Heart left ventricle (tissue), 16 donors: ENCODE measurements at regions not wholly inside any gene's neighbourhood (a gene's known extent, or its start where the extent isn't known, plus 50 kb on each side); places are given as distances from the start of the nearest gene placed in this dataset.

Experiments used
- ATAC-seq, 4 donors: fragments of 200-7000 bp; cut with Tn5 transposase; one replicate each; pipeline ENCODE4 v1.9.1; 2020 to 2022; ENCODE audit warnings: moderate library complexity in 4 of 4, mild to moderate bottlenecking in 3 of 4, moderate number of reproducible peaks in 1 of 4
- DNase-seq, 5 donors: peaks; one replicate each; pipeline ENCODE4 v3.0.0-alpha.2; 2020
- H3K27ac ChIP-seq, 12 donors: fragments of 200-600 bp; sonication (generic) in 4 of 12; one replicate each; pipeline versions ENCODE4 v1.5.0 to v1.8.0; 2016 to 2022; ENCODE audit warnings: mild to moderate bottlenecking in 2 of 12
- H3K27me3 ChIP-seq, 9 donors: fragments of 200-600 bp; sonication (generic) in 2 of 9; one replicate each; pipeline versions ENCODE4 v1.5.1 to v1.8.0; 2016 to 2022; ENCODE audit warnings: mild to moderate bottlenecking in 3 of 9
- H3K36me3 ChIP-seq, 9 donors: fragments of 200-600 bp; sonication (generic) in 2 of 9; one replicate each; pipeline versions ENCODE4 v1.5.0 to v1.8.0; 2018 to 2022; ENCODE audit warnings: mild to moderate bottlenecking in 2 of 9
- H3K4me1 ChIP-seq, 12 donors: fragments of 200-600 bp; sonication (generic) in 4 of 12; one replicate each; pipeline versions ENCODE4 v1.5.0 to v1.8.0; 2016 to 2022; ENCODE audit warnings: mild to moderate bottlenecking in 3 of 12
- H3K4me3 ChIP-seq, 12 donors: fragments of 200-600 bp; sonication (generic) in 4 of 12; one replicate each; pipeline versions ENCODE4 v1.5.0 to v1.8.0; 2017 to 2022; ENCODE audit warnings: mild to moderate bottlenecking in 9 of 12, moderate library complexity in 4 of 12
- H3K9me3 ChIP-seq, 12 donors: fragments of 200-600 bp; sonication (generic) in 4 of 12; one replicate each; pipeline versions ENCODE4 v1.5.0 to v1.8.0; 2016 to 2022; ENCODE audit warnings: mild to moderate bottlenecking in 1 of 12
- POLR2A ChIP-seq, 2 donors: fragments of 450-650 bp; IDR thresholded peaks; one replicate each; pipeline ENCODE4 v1.6.1; 2017; ENCODE audit warnings: antibody characterized with exemption in 2 of 2, mild to moderate bottlenecking in 2 of 2, moderate library complexity in 2 of 2
- WGBS, 4 donors: extraction: QIAGEN DNeasy Blood & Tissue Kit in 2 of 4; methylation state at CpG; one replicate each; pipeline versions ENCODE4 v1.1.5 to v1.1.7; 2013 to 2018; 5-methylcytosine and 5-hydroxymethylcytosine counted together
- intact Hi-C, 10 donors: fragments of 100-400 bp; cut with DNase I; formaldehyde crosslinking; loops; one replicate each; pipeline versions ENCODE4 v1.11.1 to v1.14.2; 2022
- TF ChIP-seq, protein P1 (sequence below), 12 donors: fragments of 200-600 bp; sonication (generic) in 4 of 12; IDR thresholded peaks; one replicate each; pipeline versions ENCODE4 v1.5.0 to v1.8.0; 2018 to 2022; ENCODE audit warnings: antibody characterized with exemption in 12 of 12, mild to moderate bottlenecking in 5 of 12
- donor health status: ischemic (EF 13 %, LVEDD 7.1; RV severe dilation, severe dysfunction).
- donor health status: healthy with polysubstance abuse.
- donor health status: DM: no; HTN: yes; CAD: no.
- donor health status: DM: no; HTN: no; CAD: no.
- donor health status: ischemic (EF 25% LVEDD 6.9; RV normal size, moderate dysfunction).
- donor health status: ischemic (EF 25% LVEDD 5.7; RV mildly dilated, moderate dysfunction).
- donor health status: healthy.
- donor health status: DM: yes; HTN: yes; CAD: no.
- donor health status: ischemic (EF 35%, LVEDD 5.7; RV mildly dilated, moderate dysfunction).
- donor health status: nonischemic (EF 11% LVEDD 7.7; RV severe dilation, severe dysfunction).
- donor health status: DM: yes; HTN: yes; CAD: no.
- donor health status: PGD.
- donor health status: ischemic (EF 29% LVEDD 5.4; RV normal size, mild dysfunction).
- donor health status: nonischemic (EF 23%, LVEDD 6.1; RV moderate dilation, normal function).

DNA sequence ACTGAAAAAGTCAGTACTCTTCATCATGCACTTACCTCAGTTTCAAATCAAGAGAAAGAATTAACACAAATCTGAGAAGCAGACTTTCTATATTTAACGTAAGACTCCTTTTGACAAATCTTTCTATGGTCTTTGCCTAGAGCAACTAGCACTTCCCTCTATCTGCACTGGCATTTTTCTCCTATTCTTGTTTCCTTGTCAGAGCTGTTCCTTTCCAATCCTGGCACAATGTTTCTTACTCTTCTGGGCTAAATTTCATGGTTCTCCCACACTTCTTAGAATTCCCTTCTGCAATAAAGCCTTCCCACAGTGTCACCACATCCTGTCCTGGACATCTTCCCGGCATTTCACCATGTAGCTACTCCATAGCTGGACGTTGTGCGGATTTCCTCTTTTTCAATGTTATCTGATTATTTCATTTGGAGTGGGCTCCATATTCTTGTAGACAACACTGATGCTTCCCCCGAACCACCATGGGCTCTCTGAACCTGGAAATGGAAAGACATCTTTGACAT is 144.7 kb upstream of the CTNNA2 start:
- TF ChIP-seq POLR2A (IDR thresholded peaks at IDR 0.05): no peak
- TF ChIP-seq, protein P1, sequence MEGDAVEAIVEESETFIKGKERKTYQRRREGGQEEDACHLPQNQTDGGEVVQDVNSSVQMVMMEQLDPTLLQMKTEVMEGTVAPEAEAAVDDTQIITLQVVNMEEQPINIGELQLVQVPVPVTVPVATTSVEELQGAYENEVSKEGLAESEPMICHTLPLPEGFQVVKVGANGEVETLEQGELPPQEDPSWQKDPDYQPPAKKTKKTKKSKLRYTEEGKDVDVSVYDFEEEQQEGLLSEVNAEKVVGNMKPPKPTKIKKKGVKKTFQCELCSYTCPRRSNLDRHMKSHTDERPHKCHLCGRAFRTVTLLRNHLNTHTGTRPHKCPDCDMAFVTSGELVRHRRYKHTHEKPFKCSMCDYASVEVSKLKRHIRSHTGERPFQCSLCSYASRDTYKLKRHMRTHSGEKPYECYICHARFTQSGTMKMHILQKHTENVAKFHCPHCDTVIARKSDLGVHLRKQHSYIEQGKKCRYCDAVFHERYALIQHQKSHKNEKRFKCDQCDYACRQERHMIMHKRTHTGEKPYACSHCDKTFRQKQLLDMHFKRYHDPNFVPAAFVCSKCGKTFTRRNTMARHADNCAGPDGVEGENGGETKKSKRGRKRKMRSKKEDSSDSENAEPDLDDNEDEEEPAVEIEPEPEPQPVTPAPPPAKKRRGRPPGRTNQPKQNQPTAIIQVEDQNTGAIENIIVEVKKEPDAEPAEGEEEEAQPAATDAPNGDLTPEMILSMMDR (IDR thresholded peaks at IDR 0.05): no peak
- Histone ChIP-seq H3K9me3 (peaks cover 0 to under 1% (median 0%) of the 10 kb centered on the region in 12 donors), H3K36me3 (no peaks in the 10 kb centered on the region), H3K27ac (no peak overlapping the region), H3K27me3 (no peaks in the 10 kb centered on the region), H3K4me3 (no peak overlapping the region), H3K4me1 (no peaks in the 10 kb centered on the region)
- no peak for ATAC-seq
- 57 to 66% (median 65%) methylated on average over 5 of the region's 5 CpGs for WGBS, 4 donors
- intact Hi-C loops: no loop called here
- no peak for DNase-seq

DNA sequence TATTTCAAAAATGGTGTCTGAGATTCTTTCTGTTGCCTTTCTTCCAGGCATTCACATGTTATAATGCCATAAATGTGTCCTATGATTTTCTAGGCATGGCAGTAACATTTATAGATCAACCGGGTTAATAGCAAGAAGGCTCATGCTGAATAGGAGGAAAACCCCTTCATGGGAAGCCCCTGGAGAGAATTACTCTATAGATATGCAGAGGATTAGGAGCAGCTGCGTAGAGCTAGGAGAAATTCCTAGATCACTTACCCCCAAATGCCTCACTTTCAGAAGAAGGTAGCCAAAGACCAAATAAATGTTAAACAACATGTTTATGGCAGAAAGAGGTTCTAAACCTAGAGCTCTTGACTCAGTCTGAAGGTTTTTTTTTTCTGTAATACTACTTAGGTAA is 153.4 kb upstream of the CTNNA2 start:
- no peaks in the 10 kb centered on the region for H3K27me3 ChIP-seq
- H3K4me3 ChIP-seq: no peak overlapping the region
- intact Hi-C loops: no loop called here
- ATAC-seq (no peak), DNase-seq (no peak)
- no peak for TF ChIP-seq POLR2A (IDR thresholded peaks at IDR 0.05)
- TF ChIP-seq, protein P1 (IDR thresholded peaks at IDR 0.05): no peak
- H3K27ac ChIP-seq: no peak overlapping the region
- no peaks in the 10 kb centered on the region for H3K4me1 ChIP-seq
- peaks cover 0 to 16% (median 4%) of the 10 kb centered on the region in 12 donors for H3K9me3 ChIP-seq
- no peaks in the 10 kb centered on the region for H3K36me3 ChIP-seq
- 32 to 48% (median 34%) methylated on average over 2 of the region's 2 CpGs for WGBS, 4 donors

DNA sequence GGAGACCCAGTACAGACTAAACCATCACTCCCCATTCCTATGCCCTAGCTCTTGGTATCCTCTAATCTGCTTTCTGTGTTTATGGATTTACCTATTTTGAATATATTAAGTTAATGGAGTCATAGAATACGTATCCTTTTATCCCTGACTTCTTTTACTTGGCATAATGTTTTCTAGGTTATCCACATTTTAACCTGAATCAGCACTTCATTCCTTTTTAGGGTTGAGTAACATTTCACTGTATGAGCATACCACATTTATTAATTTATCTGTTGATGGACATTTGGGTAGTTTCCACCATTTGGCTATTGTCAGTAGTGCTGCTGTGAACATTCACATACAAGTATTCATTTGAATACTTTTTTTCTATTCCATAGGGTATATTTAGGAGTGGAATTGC is 157.3 kb upstream of the CTNNA2 start:
- Histone ChIP-seq H3K27me3 (no peaks in the 10 kb centered on the region), H3K9me3 (peaks cover 0 to 20% (median 6%) of the 10 kb centered on the region in 12 donors), H3K4me1 (no peaks in the 10 kb centered on the region), H3K27ac (no peak overlapping the region), H3K4me3 (no peak overlapping the region), H3K36me3 (no peaks in the 10 kb centered on the region)
- intact Hi-C loops: no loop called here
- ATAC-seq (no peak), DNase-seq (no peak)
- 21 to 64% (median 35%) methylated on average over 1 of the region's 1 CpG for WGBS, 4 donors
- TF ChIP-seq, protein P1 (IDR thresholded peaks at IDR 0.05): no peak

DNA sequence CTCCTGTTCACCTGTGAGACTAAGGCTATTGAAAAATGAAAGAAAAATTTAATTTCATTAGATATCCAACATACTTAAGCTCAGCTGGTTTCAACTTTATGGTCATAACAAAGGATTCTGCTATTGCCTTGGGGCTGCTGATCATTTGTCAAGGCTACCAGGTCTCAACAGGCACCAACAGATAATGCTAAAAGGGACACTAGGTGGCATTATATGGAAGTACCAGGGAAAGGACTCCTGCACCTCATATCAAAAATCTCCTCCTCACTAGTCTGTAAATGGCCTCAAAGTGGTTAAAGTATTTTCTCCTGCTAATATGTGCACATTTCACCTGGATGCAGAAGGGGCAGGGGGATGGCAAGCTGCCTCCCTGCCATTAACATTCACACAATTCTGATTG is 167.9 kb upstream of the REG3A start:
- intact Hi-C loops: no loop called here
- Histone ChIP-seq H3K9me3 (peaks cover 0 to 3% (median 0%) of the 10 kb centered on the region in 12 donors), H3K27me3 (no peaks in the 10 kb centered on the region), H3K4me1 (no peaks in the 10 kb centered on the region), H3K4me3 (no peak overlapping the region), H3K27ac (no peak overlapping the region), H3K36me3 (no peaks in the 10 kb centered on the region)
- DNase-seq: no peak
- ATAC-seq: no peak
- TF ChIP-seq, protein P1 (IDR thresholded peaks at IDR 0.05): no peak
- no peak for TF ChIP-seq POLR2A (IDR thresholded peaks at IDR 0.05)
